ENCODE measurements at regions not wholly inside any gene's neighbourhood (a gene's known extent, or its start where the extent isn't known, plus 50 kb on each side); places are given as distances from the start of the nearest gene placed in this dataset.
A peak's percentile ranks its signal among the peaks of the same experiment; 100 is the strongest.
"Not testable (repeated sequence)": the region's sequence is repeated elsewhere in the genome, so short reads cannot be mapped to it uniquely, and the experiment has no call there.

- intact Hi-C loops (cut with DNase I): no loop called here
- TF ChIP-seq POLR2AphosphoS5 (IDR thresholded peaks at IDR 0.05) (no peak), EP300 (IDR thresholded peaks at IDR 0.05) (no peak), POLR2A (IDR thresholded peaks at IDR 0.05; ENCODE audit: low read depth) (no peak)
- TF ChIP-seq, protein P1, sequence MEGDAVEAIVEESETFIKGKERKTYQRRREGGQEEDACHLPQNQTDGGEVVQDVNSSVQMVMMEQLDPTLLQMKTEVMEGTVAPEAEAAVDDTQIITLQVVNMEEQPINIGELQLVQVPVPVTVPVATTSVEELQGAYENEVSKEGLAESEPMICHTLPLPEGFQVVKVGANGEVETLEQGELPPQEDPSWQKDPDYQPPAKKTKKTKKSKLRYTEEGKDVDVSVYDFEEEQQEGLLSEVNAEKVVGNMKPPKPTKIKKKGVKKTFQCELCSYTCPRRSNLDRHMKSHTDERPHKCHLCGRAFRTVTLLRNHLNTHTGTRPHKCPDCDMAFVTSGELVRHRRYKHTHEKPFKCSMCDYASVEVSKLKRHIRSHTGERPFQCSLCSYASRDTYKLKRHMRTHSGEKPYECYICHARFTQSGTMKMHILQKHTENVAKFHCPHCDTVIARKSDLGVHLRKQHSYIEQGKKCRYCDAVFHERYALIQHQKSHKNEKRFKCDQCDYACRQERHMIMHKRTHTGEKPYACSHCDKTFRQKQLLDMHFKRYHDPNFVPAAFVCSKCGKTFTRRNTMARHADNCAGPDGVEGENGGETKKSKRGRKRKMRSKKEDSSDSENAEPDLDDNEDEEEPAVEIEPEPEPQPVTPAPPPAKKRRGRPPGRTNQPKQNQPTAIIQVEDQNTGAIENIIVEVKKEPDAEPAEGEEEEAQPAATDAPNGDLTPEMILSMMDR (IDR thresholded peaks at IDR 0.05): no peak
Observed at GRCh38 chr14:71397371-71397770, 490.1 kb downstream of the PCNX1 start.

DNA sequence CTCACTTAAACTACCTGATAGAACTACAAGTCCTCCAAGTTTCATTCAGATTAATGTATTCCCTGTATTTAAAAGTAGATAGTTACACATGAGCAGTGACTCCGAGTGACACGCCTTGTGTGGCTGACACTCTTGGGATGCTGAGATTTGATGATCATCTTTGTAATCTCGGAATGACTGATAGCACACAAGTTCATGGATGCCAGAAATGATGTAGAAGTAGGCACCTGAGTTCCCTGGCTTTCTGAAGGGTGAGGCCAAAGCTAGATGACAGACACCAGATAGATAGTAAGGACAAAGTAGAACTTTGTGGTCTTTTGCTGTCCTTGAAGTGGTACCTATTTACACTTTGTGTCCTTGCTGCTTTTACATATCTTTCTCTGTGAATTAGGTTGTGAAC lies 491.2 kb downstream of the PCNX1 start:
- no peak for TF ChIP-seq POLR2A (IDR thresholded peaks at IDR 0.05; ENCODE audit: low read depth)
- TF ChIP-seq, protein P1 (IDR thresholded peaks at IDR 0.05): no peak
- TF ChIP-seq EP300 (IDR thresholded peaks at IDR 0.05): no peak
- no peak for TF ChIP-seq POLR2AphosphoS5 (IDR thresholded peaks at IDR 0.05)
- no peak for DNase-seq (ENCODE audit: extremely low spot score)
- WGBS: 68% methylated on average over 3 of the region's 3 CpGs
- Histone ChIP-seq H3K27me3 (no peaks in the 10 kb centered on the region), H3K4me3 (no peak overlapping the region), H3K9me3 (no peaks in the 10 kb centered on the region), H3K36me3 (no peaks in the 10 kb centered on the region), H3K27ac (replicated peaks in 1 of 4) (no peak overlapping the region), H3K4me1 (peaks cover 0 to 20% (median 9%) of the 10 kb centered on the region in 4 donors)
- intact Hi-C loops (cut with DNase I): no loop called here

More at GRCh38 chr14:71397371-71397770, 490.1 kb downstream of the PCNX1 start:
- Histone ChIP-seq H3K27me3 (no peaks in the 10 kb centered on the region), H3K9me3 (no peaks in the 10 kb centered on the region), H3K27ac (replicated peaks in 1 of 4) (no peak overlapping the region), H3K4me1 (peaks cover 0 to 16% (median 9%) of the 10 kb centered on the region in 4 donors), H3K36me3 (no peaks in the 10 kb centered on the region), H3K4me3 (no peak overlapping the region)
- no peak for DNase-seq (ENCODE audit: extremely low spot score)

- H3K36me3 ChIP-seq: no peaks in the 10 kb centered on the region
- peak; percentile 24 for TF ChIP-seq EP300 (IDR thresholded peaks at IDR 0.05)
- TF ChIP-seq, protein P1 (IDR thresholded peaks at IDR 0.05): no peak
- no peak for TF ChIP-seq POLR2A (IDR thresholded peaks at IDR 0.05; ENCODE audit: low read depth)
- TF ChIP-seq POLR2AphosphoS5 (IDR thresholded peaks at IDR 0.05): peak in 1 of 2 donors; percentile 28
- no peak overlapping the region for H3K4me3 ChIP-seq
- no peak for DNase-seq (ENCODE audit: extremely low spot score)
- peak overlapping the region; percentile 5 to 46 (median 32) for H3K27ac ChIP-seq (replicated peaks in 1 of 4)
- H3K4me1 ChIP-seq: peaks cover 0 to 20% (median 9%) of the 10 kb centered on the region in 4 donors
- H3K9me3 ChIP-seq: no peaks in the 10 kb centered on the region
- no peaks in the 10 kb centered on the region for H3K27me3 ChIP-seq
- intact Hi-C loops (cut with DNase I): no loop called here
- WGBS: 62% methylated on average over 3 of the region's 3 CpGs
Observed at GRCh38 chr14:71399057-71399487, 491.8 kb downstream of the PCNX1 start.

DNA sequence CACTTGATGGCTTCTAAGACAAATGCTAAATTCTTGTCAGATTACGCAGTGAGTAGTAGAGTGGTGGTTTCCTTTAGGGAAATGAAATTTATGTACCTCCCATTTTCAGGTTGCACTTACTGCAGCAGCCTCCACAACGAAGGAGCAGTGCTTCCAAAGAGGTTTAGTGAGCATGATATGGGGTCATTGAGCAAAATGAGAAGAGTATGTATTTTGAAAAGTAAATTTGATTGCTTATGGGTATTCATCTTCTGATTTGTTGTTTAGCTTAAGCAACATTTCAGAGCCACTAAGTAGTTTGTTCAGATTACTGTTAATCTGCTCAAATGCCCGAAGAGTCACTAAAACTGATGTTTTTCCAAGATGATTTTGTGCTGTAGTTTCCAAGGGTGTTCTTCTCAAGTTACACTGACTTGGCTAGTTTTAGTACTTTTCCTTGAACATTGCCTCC lies 493.6 kb downstream of the PCNX1 start:
- H3K27ac ChIP-seq (replicated peaks in 1 of 4): no peak overlapping the region
- intact Hi-C loops (cut with DNase I): loop anchor here (5.0 kb wide), 1 partner anchor 79 kb away; the partner anchor contains the start of gene SIPA1L1
- 71% methylated on average over 3 of the region's 3 CpGs for WGBS

GRCh38 chr14:71402415-71402814 lies 495.2 kb downstream of the PCNX1 start:
- not testable (repeated sequence) for H3K9me3 ChIP-seq; H3K27me3 ChIP-seq; H3K36me3 ChIP-seq; DNase-seq (ENCODE audit: extremely low spot score); H3K4me3 ChIP-seq; H3K27ac ChIP-seq (replicated peaks in 1 of 4)
- intact Hi-C loops (cut with DNase I): loop anchor here (5.0 kb wide), 1 partner anchor 80 kb away; the partner anchor contains the start of gene SIPA1L1
- H3K4me1 ChIP-seq: peaks cover 0 to 17% (median 9%) of the 10 kb centered on the region in 4 donors
- WGBS: 78% methylated on average over 3 of the region's 3 CpGs

More for the DNA sequence above, 493.6 kb downstream of the PCNX1 start:
- H3K4me1 ChIP-seq: peaks cover 0 to 20% (median 9%) of the 10 kb centered on the region in 4 donors
- H3K9me3 ChIP-seq: no peaks in the 10 kb centered on the region
- no peak for TF ChIP-seq POLR2AphosphoS5 (IDR thresholded peaks at IDR 0.05)
- TF ChIP-seq EP300 (IDR thresholded peaks at IDR 0.05): no peak
- no peak for TF ChIP-seq POLR2A (IDR thresholded peaks at IDR 0.05; ENCODE audit: low read depth)
- TF ChIP-seq, protein P1 (IDR thresholded peaks at IDR 0.05): no peak
- no peak overlapping the region for H3K4me3 ChIP-seq
- DNase-seq (ENCODE audit: extremely low spot score): no peak
- no peaks in the 10 kb centered on the region for H3K27me3 ChIP-seq
- no peaks in the 10 kb centered on the region for H3K36me3 ChIP-seq

Measured in esophagus muscularis mucosa (tissue), 4 donors.